B cell (primary cell): ENCODE measurements at regions not wholly inside any gene's neighbourhood (a gene's known extent, or its start where the extent isn't known, plus 50 kb on each side); places are given as distances from the start of the nearest gene placed in this dataset.

Source experiments
- ATAC-seq: fragments of 200-7000 bp; cut with Tn5 transposase; one replicate; pipeline ENCODE4 v1.10.0; 2021; ENCODE audit warnings: low read depth, mild to moderate bottlenecking, moderate number of reproducible peaks, moderate library complexity
- CTCF ChIA-PET: fragments of 350-600 bp; sonication (Branson Sonifier 250); formaldehyde crosslinking; loops from one replicate; lab custom pipeline; 2021; ENCODE audit warnings: antibody characterized with exemption, inconsistent platforms; lab: Charles Lee
- POLR2A ChIA-PET: fragments of 350-600 bp; sonication (Branson Sonifier 250); formaldehyde crosslinking; loops from one replicate; lab custom pipeline; 2021; ENCODE audit warnings: antibody characterized with exemption; lab: Charles Lee
- DNase-seq: peaks from one replicate; pipeline ENCODE4 v3.0.0; 2013
- H2AFZ ChIP-seq: 2 replicates; pipeline ENCODE4 v1.6.1; 2012; ENCODE audit warnings: mild to moderate bottlenecking, low read depth, low read length; ENCODE audit not compliant: insufficient read depth, poor library complexity, severe bottlenecking
- H3K27ac ChIP-seq, 2 donors: 1 replicate in 1 of 2; 2 replicates in 1 of 2; pipeline ENCODE4 v1.5.1; 2012 to 2013; ENCODE audit warnings: low read length in 2 of 2, mild to moderate bottlenecking in 2 of 2, moderate library complexity in 1 of 2
- H3K27me3 ChIP-seq, 4 experiments: fragments of 200-600 bp in 1 of 4; sonication (generic) in 1 of 4; replicated peaks in 1 of 4; 1 replicate in 2 of 4; 2 replicates in 2 of 4; pipeline versions ENCODE4 v1.6.1 to v1.7.0; 2013 to 2016; ENCODE audit warnings: low read length in 3 of 4, mild to moderate bottlenecking in 2 of 4, mixed read lengths in 1 of 4, moderate library complexity in 1 of 4; ENCODE audit not compliant: insufficient read depth in 4 of 4, control insufficient read depth in 3 of 4; ENCODE audit errors: control extremely low read depth in 1 of 4
- H3K36me3 ChIP-seq, 2 experiments: replicated peaks in 1 of 2; 1 replicate in 1 of 2; 2 replicates in 1 of 2; pipeline versions ENCODE4 v1.6.1 to v1.7.1; 2013; ENCODE audit warnings: low read length in 1 of 2; ENCODE audit not compliant: insufficient read depth in 2 of 2, control insufficient read depth in 1 of 2; ENCODE audit errors: control extremely low read depth in 1 of 2, extremely low read depth in 1 of 2
- H3K4me1 ChIP-seq, 2 donors: fragments of 200-600 bp in 1 of 2; sonication (generic) in 1 of 2; 1 replicate in 1 of 2; 2 replicates in 1 of 2; pipeline versions ENCODE4 v1.5.1 to v1.6.1; 2013 to 2017; ENCODE audit warnings: low read length in 2 of 2; ENCODE audit not compliant: control insufficient read depth in 2 of 2, insufficient read depth in 2 of 2
- H3K4me2 ChIP-seq: replicated peaks from 2 replicates; pipeline ENCODE3; 2012; ENCODE audit warnings: mild to moderate bottlenecking, low read depth, low read length; ENCODE audit not compliant: poor library complexity, severe bottlenecking
- H3K4me3 ChIP-seq, 5 experiments: fragments of 200-600 bp in 1 of 5; sonication (generic) in 1 of 5; 1 replicate in 3 of 5; 2 replicates in 2 of 5; pipeline versions ENCODE4 v1.5.1 to v1.7.0; 2011 to 2016; ENCODE audit warnings: low read length in 4 of 5, mild to moderate bottlenecking in 4 of 5, low read depth in 2 of 5, control low read depth in 1 of 5, moderate library complexity in 1 of 5; ENCODE audit not compliant: insufficient read depth in 1 of 5; ENCODE audit errors: control extremely low read depth in 1 of 5, extremely low read depth in 1 of 5
- H3K79me2 ChIP-seq: fragments of 200-600 bp; sonication (generic); one replicate; pipeline ENCODE4 v1.6.0; 2016; ENCODE audit warnings: low read length; ENCODE audit not compliant: control insufficient read depth, insufficient read depth
- H3K9ac ChIP-seq: fragments of 200-600 bp; sonication (generic); 2 replicates; pipeline ENCODE4 v1.6.1; 2017; ENCODE audit warnings: mild to moderate bottlenecking, low read length, moderate library complexity
- H3K9me3 ChIP-seq, 3 donors: one replicate each; pipeline versions ENCODE4 v1.6.1 to v1.7.1; 2013; ENCODE audit warnings: low read length in 2 of 3; ENCODE audit not compliant: control insufficient read depth in 2 of 3, insufficient read depth in 1 of 3; ENCODE audit errors: control extremely low read depth in 1 of 3
- H4K20me1 ChIP-seq: 2 replicates; pipeline ENCODE4 v1.6.0; 2012; ENCODE audit warnings: mild to moderate bottlenecking, low read length; ENCODE audit not compliant: insufficient read depth, control insufficient read depth, poor library complexity, severe bottlenecking
- H3K27ac Mint-ChIP-seq: one replicate; pipeline ENCODE4 v1.8.0; 2021; ENCODE audit warnings: mixed read lengths
- H3K27me3 Mint-ChIP-seq: one replicate; pipeline ENCODE4 v1.8.0; 2021; ENCODE audit warnings: mixed read lengths
- H3K4me1 Mint-ChIP-seq: one replicate; pipeline ENCODE4 v1.8.0; 2021; ENCODE audit warnings: mixed read lengths
- H3K4me3 Mint-ChIP-seq: one replicate; pipeline ENCODE4 v1.8.0; 2021; ENCODE audit warnings: mixed read lengths
- H3K9me3 Mint-ChIP-seq: one replicate; pipeline ENCODE4 v1.8.0; 2022; ENCODE audit warnings: mixed read lengths; ENCODE audit not compliant: insufficient read depth
- CTCF ChIP-seq: fragments of 200-600 bp; IDR thresholded peaks from one replicate; pipeline ENCODE4 v1.8.0; 2022; ENCODE audit warnings: antibody characterized with exemption, mild to moderate bottlenecking
- EZH2 ChIP-seq: IDR thresholded peaks from 2 replicates; pipeline ENCODE4 v1.6.1; 2012; ENCODE audit warnings: borderline replicate concordance, low read depth, mild to moderate bottlenecking, moderate library complexity, low read length; ENCODE audit not compliant: insufficient read depth, poor library complexity, severe bottlenecking
- WGBS: methylation state at CpG from one replicate; pipeline ENCODE4 v1.1.5; 2013; ENCODE audit warnings: missing lambda C conversion rate; ENCODE audit not compliant: insufficient coverage; 5-methylcytosine and 5-hydroxymethylcytosine counted together
- intact Hi-C: fragments of 100-400 bp; cut with micrococcal nuclease; formaldehyde crosslinking; loops from one replicate; pipeline ENCODE4 v1.10.0; 2022

DNA sequence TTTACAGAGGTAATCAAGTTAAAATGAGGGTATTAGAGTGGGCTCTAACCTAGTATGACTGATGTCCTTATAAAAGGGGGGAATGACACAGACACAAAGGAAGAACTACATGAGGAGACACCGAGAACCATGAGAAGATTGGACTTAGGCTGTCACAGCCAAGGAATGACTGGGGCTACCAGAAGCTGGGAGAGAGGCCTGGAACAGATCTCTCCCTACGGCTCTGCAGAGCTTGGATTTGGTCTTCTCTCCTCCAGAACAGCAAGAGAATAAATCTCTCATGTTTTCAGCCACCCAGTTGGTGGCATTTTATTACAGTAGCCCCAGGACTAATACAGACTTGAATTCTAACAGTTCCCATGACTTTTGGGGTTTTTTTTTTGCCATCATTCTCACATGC is 110.8 kb downstream of the PSMG1 start:
- whole genome bisulfite sequencing: 80% methylated on average over 2 of the region's 2 CpGs
- peaks cover 6% of the 10 kb centered on the region for H3K9me3 Mint-ChIP-seq
- intact Hi-C loops: no loop called here

GRCh38 chr21:39071623-39072214 is 111.5 kb downstream of the PSMG1 start:
- no peak overlapping the region for H3K4me3 Mint-ChIP-seq
- 88% methylated on average over 2 of the region's 4 CpGs for WGBS
- no peak overlapping the region for H3K4me2 ChIP-seq

More for the DNA sequence above, 110.8 kb downstream of the PSMG1 start:
- ATAC-seq (no peak), DNase-seq (no peak)
- Mint-ChIP-seq H3K4me1 (no peaks in the 10 kb centered on the region), H3K4me3 (no peak overlapping the region), H3K27me3 (peaks cover 7% of the 10 kb centered on the region), H3K27ac (no peak overlapping the region)
- Histone ChIP-seq H3K27ac (no peak overlapping the region), H3K4me1 (no peaks in the 10 kb centered on the region), H3K79me2 (no peaks in the 10 kb centered on the region), H3K9me3 (peaks cover 0 to 3% (median 1%) of the 10 kb centered on the region in 3 donors), H3K27me3 (no peaks in the 10 kb centered on the region), H2AFZ (no peak overlapping the region), H3K4me2 (no peak overlapping the region), H3K4me3 (no peak overlapping the region), H3K36me3 (no peaks in the 10 kb centered on the region), H3K9ac (no peak overlapping the region), H4K20me1 (no peaks in the 10 kb centered on the region)
- ChIA-PET CTCF (no interaction called here), POLR2A (no interaction called here)
- TF ChIP-seq EZH2 (no peak), CTCF (no peak)

More at GRCh38 chr21:39071623-39072214, 111.5 kb downstream of the PSMG1 start:
- H3K4me1 ChIP-seq: no peaks in the 10 kb centered on the region
- Mint-ChIP-seq H3K27me3 (peaks cover 3% of the 10 kb centered on the region), H3K27ac (no peak overlapping the region), H3K4me1 (no peaks in the 10 kb centered on the region), H3K9me3 (peaks cover 6% of the 10 kb centered on the region)
- peaks cover 0 to 3% (median 1%) of the 10 kb centered on the region in 3 donors for H3K9me3 ChIP-seq
- POLR2A ChIA-PET: no interaction called here
- no peaks in the 10 kb centered on the region for H3K36me3 ChIP-seq
- TF ChIP-seq EZH2 (no peak), CTCF (no peak)
- H3K79me2 ChIP-seq: no peaks in the 10 kb centered on the region
- H3K9ac ChIP-seq: no peak overlapping the region
- CTCF ChIA-PET: no interaction called here
- DNase-seq (no peak), ATAC-seq (no peak)
- H2AFZ ChIP-seq: no peak overlapping the region
- no peak overlapping the region for H3K4me3 ChIP-seq
- H3K27ac ChIP-seq: no peak overlapping the region
- intact Hi-C loops: no loop called here
- H4K20me1 ChIP-seq: no peaks in the 10 kb centered on the region
- no peaks in the 10 kb centered on the region for H3K27me3 ChIP-seq
